ENCODE measurements at regions not wholly inside any gene's neighbourhood (a gene's known extent, or its start where the extent isn't known, plus 50 kb on each side); places are given as distances from the start of the nearest gene placed in this dataset.

DNA sequence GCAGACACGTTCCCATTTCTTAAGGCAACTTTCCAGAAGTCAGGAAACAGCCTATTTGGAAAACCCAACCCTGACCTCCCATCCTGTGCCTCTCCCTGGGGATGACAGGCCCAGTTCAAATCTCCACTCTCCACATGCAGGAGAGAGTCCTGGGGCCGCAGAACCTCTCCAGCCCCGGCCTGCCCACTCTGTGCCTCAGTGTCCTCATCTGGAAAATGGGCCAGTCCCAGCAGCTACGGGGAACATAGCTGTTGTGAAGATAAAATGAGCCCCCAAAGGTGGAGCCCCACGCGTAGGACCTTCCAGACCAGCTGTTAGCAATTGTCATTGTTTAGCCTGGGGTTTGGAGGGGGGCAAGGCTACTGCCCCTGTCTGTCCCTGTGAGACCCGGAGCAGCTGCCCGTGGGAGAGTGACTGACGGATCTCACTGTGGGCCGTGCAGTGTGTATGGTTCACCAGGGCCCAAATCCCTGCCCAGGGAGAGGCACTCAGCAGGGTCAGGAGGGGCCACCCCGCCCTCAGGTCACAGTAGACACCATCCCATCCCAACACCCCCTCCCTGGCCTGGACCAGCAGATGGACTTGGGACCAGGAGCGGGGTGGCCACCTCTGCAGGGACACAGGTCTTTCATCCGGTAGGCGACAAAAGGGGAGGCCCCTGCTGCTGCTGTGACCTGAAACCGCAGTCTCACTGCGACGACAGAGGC is 145.9 kb downstream of the CTTN start:
- TF ChIP-seq, protein P1, sequence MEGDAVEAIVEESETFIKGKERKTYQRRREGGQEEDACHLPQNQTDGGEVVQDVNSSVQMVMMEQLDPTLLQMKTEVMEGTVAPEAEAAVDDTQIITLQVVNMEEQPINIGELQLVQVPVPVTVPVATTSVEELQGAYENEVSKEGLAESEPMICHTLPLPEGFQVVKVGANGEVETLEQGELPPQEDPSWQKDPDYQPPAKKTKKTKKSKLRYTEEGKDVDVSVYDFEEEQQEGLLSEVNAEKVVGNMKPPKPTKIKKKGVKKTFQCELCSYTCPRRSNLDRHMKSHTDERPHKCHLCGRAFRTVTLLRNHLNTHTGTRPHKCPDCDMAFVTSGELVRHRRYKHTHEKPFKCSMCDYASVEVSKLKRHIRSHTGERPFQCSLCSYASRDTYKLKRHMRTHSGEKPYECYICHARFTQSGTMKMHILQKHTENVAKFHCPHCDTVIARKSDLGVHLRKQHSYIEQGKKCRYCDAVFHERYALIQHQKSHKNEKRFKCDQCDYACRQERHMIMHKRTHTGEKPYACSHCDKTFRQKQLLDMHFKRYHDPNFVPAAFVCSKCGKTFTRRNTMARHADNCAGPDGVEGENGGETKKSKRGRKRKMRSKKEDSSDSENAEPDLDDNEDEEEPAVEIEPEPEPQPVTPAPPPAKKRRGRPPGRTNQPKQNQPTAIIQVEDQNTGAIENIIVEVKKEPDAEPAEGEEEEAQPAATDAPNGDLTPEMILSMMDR (IDR thresholded peaks at IDR 0.05), result no peak
- no peak for TF ChIP-seq ZFX (IDR thresholded peaks at IDR 0.05; ENCODE audit: borderline replicate concordance)
